IMR-90 (cell line): ENCODE measurements at regions not wholly inside any gene's neighbourhood (a gene's known extent, or its start where the extent isn't known, plus 50 kb on each side); places are given as distances from the start of the nearest gene placed in this dataset.

Experiments
- ATAC-seq: fragments of 200-7000 bp; cut with Tn5 transposase; 2 replicates; pipeline ENCODE4 v1.9.1; 2020; ENCODE audit warnings: low read depth, mild to moderate bottlenecking, moderate library complexity
- BruUV-seq: library from RNA; stranded (reverse); fragments of 400-500 nt; replicated peaks from 2 replicates; lab custom pipeline; 2021; lab: Mats Ljungman, UMichigan
- CTCF ChIA-PET: fragments of 300-600 bp; formaldehyde crosslinking; extraction: SDS; loops from one replicate; lab custom pipeline; 2021; ENCODE audit warnings: antibody characterized with exemption; lab: Yijun Ruan, JAX
- POLR2A ChIA-PET: fragments of 300-600 bp; sonication (Branson Sonifier 250); formaldehyde crosslinking; loops from one replicate; lab custom pipeline; 2022; ENCODE audit warnings: antibody characterized with exemption; ENCODE audit not compliant: unreplicated experiment; lab: Charles Lee
- DNase-seq: peaks from one replicate; pipeline ENCODE4 v3.0.0; 2013
- H2AFZ ChIP-seq: replicated peaks from 2 replicates; pipeline ENCODE3; 2013; ENCODE audit warnings: low read length, mild to moderate bottlenecking; ENCODE audit not compliant: poor library complexity
- H2AK5ac ChIP-seq: 2 replicates; pipeline ENCODE4 v1.6.1; 2013; ENCODE audit warnings: low read depth, low read length, inconsistent platforms
- H2AK9ac ChIP-seq: replicated peaks from 2 replicates; pipeline ENCODE3; 2013; ENCODE audit warnings: mild to moderate bottlenecking, low read depth, low read length, moderate library complexity; ENCODE audit not compliant: poor library complexity
- H2BK120ac ChIP-seq: 2 replicates; pipeline ENCODE4 v1.6.1; 2013; ENCODE audit warnings: low read depth, low read length, inconsistent platforms
- H2BK15ac ChIP-seq: 3 replicates; pipeline ENCODE4 v1.6.1; 2013; ENCODE audit warnings: low read depth, low read length, inconsistent platforms
- H2BK20ac ChIP-seq: 2 replicates; pipeline ENCODE4 v1.6.1; 2013; ENCODE audit warnings: low read depth, mild to moderate bottlenecking, inconsistent platforms, low read length, moderate library complexity
- H2BK5ac ChIP-seq: 2 replicates; pipeline ENCODE4 v1.6.1; 2013; ENCODE audit warnings: mild to moderate bottlenecking, low read depth, low read length, inconsistent platforms; ENCODE audit not compliant: poor library complexity, severe bottlenecking
- H3K14ac ChIP-seq: replicated peaks from 2 replicates; pipeline ENCODE4 v1.6.1; 2013; ENCODE audit warnings: low read depth, low read length, inconsistent platforms
- H3K18ac ChIP-seq: 2 replicates; pipeline ENCODE4 v1.6.1; 2013; ENCODE audit warnings: low read depth, low read length, control low read depth
- H3K23ac ChIP-seq: 2 replicates; pipeline ENCODE4 v1.6.1; 2013; ENCODE audit warnings: low read depth, low read length, inconsistent platforms
- H3K27ac ChIP-seq: 2 replicates; pipeline ENCODE4 v1.5.1; 2013; ENCODE audit warnings: mild to moderate bottlenecking, control low read depth, low read length; ENCODE audit not compliant: insufficient read depth
- H3K27me3 ChIP-seq: 2 replicates; pipeline ENCODE4 v1.6.1; 2013; ENCODE audit warnings: low read length; ENCODE audit not compliant: control insufficient read depth, insufficient read depth
- H3K36me3 ChIP-seq: 2 replicates; pipeline ENCODE4 v1.6.1; 2013; ENCODE audit warnings: low read length, mixed read lengths; ENCODE audit not compliant: control insufficient read depth, insufficient read depth
- H3K4ac ChIP-seq: 2 replicates; pipeline ENCODE4 v1.6.1; 2013; ENCODE audit warnings: low read depth, low read length, inconsistent platforms
- H3K4me1 ChIP-seq: 2 replicates; pipeline ENCODE4 v1.6.1; 2013; ENCODE audit warnings: low read length, mixed read lengths; ENCODE audit not compliant: control insufficient read depth, insufficient read depth
- H3K4me2 ChIP-seq: 2 replicates; pipeline ENCODE4 v1.6.1; 2013; ENCODE audit warnings: low read depth, mild to moderate bottlenecking, control low read depth, low read length, moderate library complexity
- H3K4me3 ChIP-seq: 2 replicates; pipeline ENCODE4 v1.5.1; 2013; ENCODE audit warnings: low read depth, mild to moderate bottlenecking, control low read depth, low read length, moderate library complexity; ENCODE audit not compliant: insufficient read depth
- H3K56ac ChIP-seq: 2 replicates; pipeline ENCODE4 v1.6.1; 2013; ENCODE audit warnings: low read length, inconsistent platforms; ENCODE audit not compliant: insufficient read depth; ENCODE audit errors: extremely low read depth
- H3K79me1 ChIP-seq, 2 experiments: 2 replicates each; pipeline ENCODE4 v1.6.1; 2013; ENCODE audit warnings: low read length in 2 of 2, inconsistent platforms in 1 of 2, low read depth in 1 of 2
- H3K9ac ChIP-seq: 2 replicates; pipeline ENCODE4 v1.6.1; 2013; ENCODE audit warnings: low read depth, low read length, control low read depth
- H3K9me1 ChIP-seq: 2 replicates; pipeline ENCODE4 v1.6.1; 2013; ENCODE audit warnings: low read length, inconsistent platforms; ENCODE audit not compliant: insufficient read depth
- H3K9me3 ChIP-seq: 2 replicates; pipeline ENCODE4 v1.6.1; 2013; ENCODE audit warnings: low read length; ENCODE audit not compliant: control insufficient read depth, insufficient read depth
- H4K20me1 ChIP-seq: 2 replicates; pipeline ENCODE4 v1.6.1; 2013; ENCODE audit warnings: low read length, inconsistent platforms; ENCODE audit not compliant: insufficient read depth
- H4K5ac ChIP-seq: 2 replicates; pipeline ENCODE4 v1.6.1; 2013; ENCODE audit warnings: mild to moderate bottlenecking, low read depth, low read length, control low read depth
- H4K8ac ChIP-seq, 2 experiments: 2 replicates each; pipeline ENCODE4 v1.6.1; 2013; ENCODE audit warnings: low read depth in 2 of 2, low read length in 2 of 2, control low read depth in 1 of 2, inconsistent platforms in 1 of 2
- H4K91ac ChIP-seq: 2 replicates; pipeline ENCODE4 v1.6.1; 2013; ENCODE audit warnings: low read depth, low read length, inconsistent platforms; ENCODE audit not compliant: insufficient read depth
- BHLHE40 ChIP-seq: fragments of 150-350 bp; IDR thresholded peaks from 2 replicates; pipeline ENCODE4 v1.6.1; 2016; ENCODE audit warnings: mild to moderate bottlenecking, low read depth, low read length
- CEBPB ChIP-seq: IDR thresholded peaks from 2 replicates; pipeline ENCODE4 v1.6.1; 2012; ENCODE audit warnings: low read depth, low read length, improper control_type of control experiment
- CHD1 ChIP-seq: IDR thresholded peaks from 2 replicates; pipeline ENCODE4 v1.6.1; 2012; ENCODE audit warnings: low read depth, low read length, improper control_type of control experiment
- FOS ChIP-seq: fragments of 150-350 bp; IDR thresholded peaks from 2 replicates; pipeline ENCODE4 v1.6.1; 2016; ENCODE audit warnings: low read depth, low read length
- MAFK ChIP-seq: IDR thresholded peaks from 2 replicates; pipeline ENCODE4 v1.6.1; 2012; ENCODE audit warnings: low read depth, low read length, improper control_type of control experiment
- MAZ ChIP-seq: IDR thresholded peaks from 2 replicates; pipeline ENCODE4 v1.6.1; 2012; ENCODE audit warnings: low read depth, mild to moderate bottlenecking, low read length, improper control_type of control experiment, moderate library complexity, borderline replicate concordance
- MXI1 ChIP-seq: IDR thresholded peaks from 2 replicates; pipeline ENCODE4 v1.6.1; 2012; ENCODE audit warnings: low read depth, mild to moderate bottlenecking, low read length, moderate library complexity, borderline replicate concordance
- POLR2A ChIP-seq: IDR thresholded peaks from 2 replicates; pipeline ENCODE4 v1.6.1; 2012; ENCODE audit warnings: mild to moderate bottlenecking, low read depth, low read length
- RAD21 ChIP-seq: IDR thresholded peaks from 2 replicates; pipeline ENCODE4 v1.6.1; 2012; ENCODE audit warnings: low read length, improper control_type of control experiment
- RCOR1 ChIP-seq: IDR thresholded peaks from 2 replicates; pipeline ENCODE4 v1.6.1; 2012; ENCODE audit warnings: mild to moderate bottlenecking, low read length, improper control_type of control experiment; ENCODE audit not compliant: insufficient replicate concordance
- RFX5 ChIP-seq: IDR thresholded peaks from 2 replicates; pipeline ENCODE4 v1.8.0; 2012; ENCODE audit warnings: low read depth, mild to moderate bottlenecking, low read length, moderate library complexity
- SMC3 ChIP-seq: fragments of 150-350 bp; IDR thresholded peaks from 2 replicates; pipeline ENCODE4 v1.6.1; 2016; ENCODE audit warnings: low read depth, mild to moderate bottlenecking, antibody characterized with exemption, low read length, moderate library complexity
- WGBS, 2 experiments: methylation state at CpG; one replicate each; pipeline versions ENCODE4 v1.1.5 to v1.1.7; 2013; ENCODE audit warnings: missing lambda C conversion rate in 2 of 2; ENCODE audit not compliant: insufficient read length in 1 of 2; ENCODE audit errors: extremely low coverage in 2 of 2; 5-methylcytosine and 5-hydroxymethylcytosine counted together
- dilution Hi-C: fragments of 300-500 bp; cut with HindIII; formaldehyde crosslinking; loops from one replicate; pipeline ENCODE4 v1.14.3; 2018; ENCODE audit warnings: low sequenced_read_pairs; ENCODE audit not compliant: unreplicated experiment
- in situ Hi-C: fragments of 300-500 bp; cut with MboI; formaldehyde crosslinking; loops from 3 replicates; pipeline ENCODE4 v1.14.3; 2019; ENCODE audit warnings: low sequenced_read_pairs, inconsistent platforms, mixed read lengths
- intact Hi-C: fragments of 100-400 bp; cut with micrococcal nuclease; formaldehyde crosslinking; loops from 2 replicates; pipeline ENCODE4 v1.10.0; 2022
- TF ChIP-seq, protein P1 (sequence below): conservative IDR thresholded peaks from 2 replicates; pipeline ENCODE4 v1.5.1; 2012; ENCODE audit warnings: mild to moderate bottlenecking, low read depth, low read length, improper control_type of control experiment

- H4K5ac ChIP-seq = no peak overlapping the region
- H3K9ac ChIP-seq = no peak overlapping the region
- CTCF ChIA-PET = no interaction called here
- no peak overlapping the region for H2BK120ac ChIP-seq
- in situ Hi-C loops = no loop called here
- H3K36me3 ChIP-seq = no peaks in the 10 kb centered on the region
- ATAC-seq = no peak
- POLR2A ChIA-PET = no interaction called here
- H4K8ac ChIP-seq = no peak overlapping the region
- DNase-seq = no peak
- TF ChIP-seq MAZ = no peak
- TF ChIP-seq POLR2A = no peak
- no peak for TF ChIP-seq SMC3
- TF ChIP-seq, protein P1, sequence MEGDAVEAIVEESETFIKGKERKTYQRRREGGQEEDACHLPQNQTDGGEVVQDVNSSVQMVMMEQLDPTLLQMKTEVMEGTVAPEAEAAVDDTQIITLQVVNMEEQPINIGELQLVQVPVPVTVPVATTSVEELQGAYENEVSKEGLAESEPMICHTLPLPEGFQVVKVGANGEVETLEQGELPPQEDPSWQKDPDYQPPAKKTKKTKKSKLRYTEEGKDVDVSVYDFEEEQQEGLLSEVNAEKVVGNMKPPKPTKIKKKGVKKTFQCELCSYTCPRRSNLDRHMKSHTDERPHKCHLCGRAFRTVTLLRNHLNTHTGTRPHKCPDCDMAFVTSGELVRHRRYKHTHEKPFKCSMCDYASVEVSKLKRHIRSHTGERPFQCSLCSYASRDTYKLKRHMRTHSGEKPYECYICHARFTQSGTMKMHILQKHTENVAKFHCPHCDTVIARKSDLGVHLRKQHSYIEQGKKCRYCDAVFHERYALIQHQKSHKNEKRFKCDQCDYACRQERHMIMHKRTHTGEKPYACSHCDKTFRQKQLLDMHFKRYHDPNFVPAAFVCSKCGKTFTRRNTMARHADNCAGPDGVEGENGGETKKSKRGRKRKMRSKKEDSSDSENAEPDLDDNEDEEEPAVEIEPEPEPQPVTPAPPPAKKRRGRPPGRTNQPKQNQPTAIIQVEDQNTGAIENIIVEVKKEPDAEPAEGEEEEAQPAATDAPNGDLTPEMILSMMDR = no peak
- TF ChIP-seq BHLHE40 = no peak
- no peak for TF ChIP-seq RAD21
- TF ChIP-seq CHD1 = no peak
- no peak for TF ChIP-seq MAFK
- no peak for TF ChIP-seq MXI1
- TF ChIP-seq FOS = no peak
- TF ChIP-seq CEBPB = no peak
- no peak for TF ChIP-seq RCOR1
- TF ChIP-seq RFX5 = no peak
- H2AFZ ChIP-seq = no peak overlapping the region
- H3K4me1 ChIP-seq = peaks cover 3% of the 10 kb centered on the region; the same call in 1 of the 2 replicates
- H3K56ac ChIP-seq = no peak overlapping the region
- H2AK9ac ChIP-seq = no peak overlapping the region
- H2AK5ac ChIP-seq = no peak overlapping the region
- WGBS, 2 experiments = no CpG with 5 or more reads among the region's 2 CpGs
- no peak overlapping the region for H2BK5ac ChIP-seq
- H3K23ac ChIP-seq = no peak overlapping the region
- H3K14ac ChIP-seq = no peak overlapping the region
- no peak overlapping the region for H2BK20ac ChIP-seq
- H3K27me3 ChIP-seq = no peaks in the 10 kb centered on the region
- no peaks in the 10 kb centered on the region for H4K20me1 ChIP-seq
- no peaks in the 10 kb centered on the region for H3K9me3 ChIP-seq
- H2BK15ac ChIP-seq = no peak overlapping the region
- H4K91ac ChIP-seq = no peak overlapping the region
- H3K18ac ChIP-seq = no peak overlapping the region
- intact Hi-C loops = no loop called here
- no peak overlapping the region for H3K4ac ChIP-seq
- H3K9me1 ChIP-seq = no peaks in the 10 kb centered on the region
- dilution Hi-C loops = no loop called here
- H3K27ac ChIP-seq = no peak overlapping the region
- H3K4me2 ChIP-seq = no peak overlapping the region
- H3K79me1 ChIP-seq = no peaks in the 10 kb centered on the region
- H3K4me3 ChIP-seq = no peak overlapping the region
- no TSS peak for BruUV-seq
Observed at GRCh38 chr7:91379236-91379635, 115.0 kb downstream of the FZD1 start.
